ENCODE measurements at regions not wholly inside any gene's neighbourhood (a gene's known extent, or its start where the extent isn't known, plus 50 kb on each side); places are given as distances from the start of the nearest gene placed in this dataset.
A peak's percentile ranks its signal among the peaks of the same experiment; 100 is the strongest.

- no peaks in the 10 kb centered on the region for H3K9me3 ChIP-seq (ENCODE audit: control insufficient read depth, insufficient read depth, low read depth, low read length)
- ChIA-PET POLR2A (no interaction called here), CTCF (interaction anchor here (0.7 to 2.1 kb wide), 2 partner anchors 20 to 324 kb away, joined by 3 to 5 read pairs; no protein-coding TSS in a partner anchor)
- no peak overlapping the region for H3K4me3 ChIP-seq (ENCODE audit: low read depth, low read length)
- no peak overlapping the region for H3K27ac ChIP-seq (ENCODE audit: extremely low read depth, low read depth, low read length)
- H3K4me1 ChIP-seq (ENCODE audit: control insufficient read depth, insufficient read depth, low read length) = no peaks in the 10 kb centered on the region
- no peaks in the 10 kb centered on the region for H3K36me3 ChIP-seq (ENCODE audit: control insufficient read depth in 2 of 2, insufficient read depth in 1 of 2, low read length in 2 of 2)
- TF ChIP-seq, protein P1, sequence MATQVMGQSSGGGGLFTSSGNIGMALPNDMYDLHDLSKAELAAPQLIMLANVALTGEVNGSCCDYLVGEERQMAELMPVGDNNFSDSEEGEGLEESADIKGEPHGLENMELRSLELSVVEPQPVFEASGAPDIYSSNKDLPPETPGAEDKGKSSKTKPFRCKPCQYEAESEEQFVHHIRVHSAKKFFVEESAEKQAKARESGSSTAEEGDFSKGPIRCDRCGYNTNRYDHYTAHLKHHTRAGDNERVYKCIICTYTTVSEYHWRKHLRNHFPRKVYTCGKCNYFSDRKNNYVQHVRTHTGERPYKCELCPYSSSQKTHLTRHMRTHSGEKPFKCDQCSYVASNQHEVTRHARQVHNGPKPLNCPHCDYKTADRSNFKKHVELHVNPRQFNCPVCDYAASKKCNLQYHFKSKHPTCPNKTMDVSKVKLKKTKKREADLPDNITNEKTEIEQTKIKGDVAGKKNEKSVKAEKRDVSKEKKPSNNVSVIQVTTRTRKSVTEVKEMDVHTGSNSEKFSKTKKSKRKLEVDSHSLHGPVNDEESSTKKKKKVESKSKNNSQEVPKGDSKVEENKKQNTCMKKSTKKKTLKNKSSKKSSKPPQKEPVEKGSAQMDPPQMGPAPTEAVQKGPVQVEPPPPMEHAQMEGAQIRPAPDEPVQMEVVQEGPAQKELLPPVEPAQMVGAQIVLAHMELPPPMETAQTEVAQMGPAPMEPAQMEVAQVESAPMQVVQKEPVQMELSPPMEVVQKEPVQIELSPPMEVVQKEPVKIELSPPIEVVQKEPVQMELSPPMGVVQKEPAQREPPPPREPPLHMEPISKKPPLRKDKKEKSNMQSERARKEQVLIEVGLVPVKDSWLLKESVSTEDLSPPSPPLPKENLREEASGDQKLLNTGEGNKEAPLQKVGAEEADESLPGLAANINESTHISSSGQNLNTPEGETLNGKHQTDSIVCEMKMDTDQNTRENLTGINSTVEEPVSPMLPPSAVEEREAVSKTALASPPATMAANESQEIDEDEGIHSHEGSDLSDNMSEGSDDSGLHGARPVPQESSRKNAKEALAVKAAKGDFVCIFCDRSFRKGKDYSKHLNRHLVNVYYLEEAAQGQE (tag by site-specific recombination; IDR thresholded peaks at IDR 0.05) = peak; percentile 77
- TF ChIP-seq ZNF521 (tag by site-specific recombination; IDR thresholded peaks at IDR 0.05) (no peak), ZNF548 (tag by site-specific recombination; IDR thresholded peaks at IDR 0.05) (no peak), KLF8 (tag by site-specific recombination; IDR thresholded peaks at IDR 0.05) (no peak)
- TF ChIP-seq, protein P2, sequence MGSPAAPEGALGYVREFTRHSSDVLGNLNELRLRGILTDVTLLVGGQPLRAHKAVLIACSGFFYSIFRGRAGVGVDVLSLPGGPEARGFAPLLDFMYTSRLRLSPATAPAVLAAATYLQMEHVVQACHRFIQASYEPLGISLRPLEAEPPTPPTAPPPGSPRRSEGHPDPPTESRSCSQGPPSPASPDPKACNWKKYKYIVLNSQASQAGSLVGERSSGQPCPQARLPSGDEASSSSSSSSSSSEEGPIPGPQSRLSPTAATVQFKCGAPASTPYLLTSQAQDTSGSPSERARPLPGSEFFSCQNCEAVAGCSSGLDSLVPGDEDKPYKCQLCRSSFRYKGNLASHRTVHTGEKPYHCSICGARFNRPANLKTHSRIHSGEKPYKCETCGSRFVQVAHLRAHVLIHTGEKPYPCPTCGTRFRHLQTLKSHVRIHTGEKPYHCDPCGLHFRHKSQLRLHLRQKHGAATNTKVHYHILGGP (tag by site-specific recombination; IDR thresholded peaks at IDR 0.05) = no peak
Observed at GRCh38 chr17:28253663-28254062, 65.3 kb upstream of the TMEM97 start.

DNA sequence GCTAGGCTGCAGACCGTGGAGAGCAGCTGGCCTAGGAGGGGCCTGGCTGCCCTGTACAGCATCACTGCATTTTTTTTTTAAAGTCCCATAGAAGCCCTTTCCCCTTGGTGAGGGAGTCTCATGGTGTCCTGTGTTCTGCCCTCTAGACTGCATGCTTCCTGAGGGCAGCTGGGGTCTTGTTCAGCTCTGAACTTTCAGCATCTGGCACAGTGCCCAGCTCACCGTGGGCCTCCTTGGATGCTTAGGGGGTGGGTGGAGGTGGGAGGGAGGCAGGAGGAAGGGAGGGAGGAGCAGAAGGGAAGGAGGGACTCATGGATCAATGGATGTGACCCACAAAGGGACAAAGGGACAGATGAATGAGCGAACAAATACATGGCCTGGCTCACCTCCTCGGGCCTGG, 63.4 kb upstream of the TMEM97 start:
- CTCF ChIA-PET = interaction anchor here (0.6 kb wide), 1 partner anchor 66 kb away, joined by 3 read pairs; no protein-coding TSS in a partner anchor
- H3K36me3 ChIP-seq (ENCODE audit: control insufficient read depth in 2 of 2, insufficient read depth in 1 of 2, low read length in 2 of 2) = no peaks in the 10 kb centered on the region
- no peak overlapping the region for H3K27ac ChIP-seq (ENCODE audit: extremely low read depth, low read depth, low read length)
- no peaks in the 10 kb centered on the region for H3K9me3 ChIP-seq (ENCODE audit: control insufficient read depth, insufficient read depth, low read depth, low read length)
- TF ChIP-seq OVOL3 (tag by site-specific recombination; IDR thresholded peaks at IDR 0.05) (no peak), ZNF658 (tag by site-specific recombination; IDR thresholded peaks at IDR 0.05) (no peak), CTCF (tag by site-specific recombination; IDR thresholded peaks at IDR 0.05) (no peak), ZBTB8A (tag by site-specific recombination; IDR thresholded peaks at IDR 0.05) (no peak), ZNF37A (tag by site-specific recombination; IDR thresholded peaks at IDR 0.05) (no peak), ZNF660 (tag by site-specific recombination; IDR thresholded peaks at IDR 0.05) (no peak), KLF8 (tag by site-specific recombination; IDR thresholded peaks at IDR 0.05) (no peak), ZNF202 (tag by site-specific recombination; IDR thresholded peaks at IDR 0.05; ENCODE audit: borderline replicate concordance) (no peak), ZNF24 (tag by site-specific recombination; IDR thresholded peaks at IDR 0.05) (no peak), REPIN1 (tag by site-specific recombination; IDR thresholded peaks at IDR 0.05; ENCODE audit: low read depth) (no peak), ZIC2 (tag by site-specific recombination; IDR thresholded peaks at IDR 0.05) (no peak), ZNF76 (tag by site-specific recombination; IDR thresholded peaks at IDR 0.05; ENCODE audit: borderline replicate concordance, low read depth) (no peak), ZNF292 (tag by site-specific recombination; IDR thresholded peaks at IDR 0.05; ENCODE audit: borderline replicate concordance, low read depth) (no peak)
- TF ChIP-seq, protein P3, sequence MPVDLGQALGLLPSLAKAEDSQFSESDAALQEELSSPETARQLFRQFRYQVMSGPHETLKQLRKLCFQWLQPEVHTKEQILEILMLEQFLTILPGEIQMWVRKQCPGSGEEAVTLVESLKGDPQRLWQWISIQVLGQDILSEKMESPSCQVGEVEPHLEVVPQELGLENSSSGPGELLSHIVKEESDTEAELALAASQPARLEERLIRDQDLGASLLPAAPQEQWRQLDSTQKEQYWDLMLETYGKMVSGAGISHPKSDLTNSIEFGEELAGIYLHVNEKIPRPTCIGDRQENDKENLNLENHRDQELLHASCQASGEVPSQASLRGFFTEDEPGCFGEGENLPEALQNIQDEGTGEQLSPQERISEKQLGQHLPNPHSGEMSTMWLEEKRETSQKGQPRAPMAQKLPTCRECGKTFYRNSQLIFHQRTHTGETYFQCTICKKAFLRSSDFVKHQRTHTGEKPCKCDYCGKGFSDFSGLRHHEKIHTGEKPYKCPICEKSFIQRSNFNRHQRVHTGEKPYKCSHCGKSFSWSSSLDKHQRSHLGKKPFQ (tag by site-specific recombination; IDR thresholded peaks at IDR 0.05) = no peak
- TF ChIP-seq, protein P4, sequence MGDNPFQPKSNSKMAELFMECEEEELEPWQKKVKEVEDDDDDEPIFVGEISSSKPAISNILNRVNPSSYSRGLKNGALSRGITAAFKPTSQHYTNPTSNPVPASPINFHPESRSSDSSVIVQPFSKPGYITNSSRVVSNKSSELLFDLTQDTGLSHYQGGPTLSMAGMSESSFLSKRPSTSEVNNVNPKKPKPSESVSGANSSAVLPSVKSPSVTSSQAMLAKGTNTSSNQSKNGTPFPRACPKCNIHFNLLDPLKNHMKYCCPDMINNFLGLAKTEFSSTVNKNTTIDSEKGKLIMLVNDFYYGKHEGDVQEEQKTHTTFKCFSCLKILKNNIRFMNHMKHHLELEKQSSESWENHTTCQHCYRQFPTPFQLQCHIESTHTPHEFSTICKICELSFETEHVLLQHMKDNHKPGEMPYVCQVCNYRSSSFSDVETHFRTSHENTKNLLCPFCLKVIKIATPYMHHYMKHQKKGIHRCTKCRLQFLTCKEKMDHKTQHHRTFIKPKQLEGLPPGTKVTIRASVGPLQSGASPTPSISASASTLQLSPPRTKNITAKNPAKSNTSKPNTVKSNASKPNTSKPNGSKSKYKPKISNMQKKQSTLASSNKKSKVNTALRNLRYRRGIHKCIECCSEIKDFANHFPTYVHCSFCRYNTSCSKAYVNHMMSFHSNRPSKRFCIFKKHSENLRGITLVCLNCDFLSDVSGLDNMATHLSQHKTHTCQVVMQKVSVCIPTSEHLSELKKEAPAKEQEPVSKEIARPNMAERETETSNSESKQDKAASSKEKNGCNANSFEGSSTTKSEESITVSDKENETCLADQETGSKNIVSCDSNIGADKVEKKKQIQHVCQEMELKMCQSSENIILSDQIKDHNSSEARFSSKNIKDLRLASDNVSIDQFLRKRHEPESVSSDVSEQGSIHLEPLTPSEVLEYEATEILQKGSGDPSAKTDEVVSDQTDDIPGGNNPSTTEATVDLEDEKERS (tag by site-specific recombination; IDR thresholded peaks at IDR 0.05) = no peak
- TF ChIP-seq, protein P5, sequence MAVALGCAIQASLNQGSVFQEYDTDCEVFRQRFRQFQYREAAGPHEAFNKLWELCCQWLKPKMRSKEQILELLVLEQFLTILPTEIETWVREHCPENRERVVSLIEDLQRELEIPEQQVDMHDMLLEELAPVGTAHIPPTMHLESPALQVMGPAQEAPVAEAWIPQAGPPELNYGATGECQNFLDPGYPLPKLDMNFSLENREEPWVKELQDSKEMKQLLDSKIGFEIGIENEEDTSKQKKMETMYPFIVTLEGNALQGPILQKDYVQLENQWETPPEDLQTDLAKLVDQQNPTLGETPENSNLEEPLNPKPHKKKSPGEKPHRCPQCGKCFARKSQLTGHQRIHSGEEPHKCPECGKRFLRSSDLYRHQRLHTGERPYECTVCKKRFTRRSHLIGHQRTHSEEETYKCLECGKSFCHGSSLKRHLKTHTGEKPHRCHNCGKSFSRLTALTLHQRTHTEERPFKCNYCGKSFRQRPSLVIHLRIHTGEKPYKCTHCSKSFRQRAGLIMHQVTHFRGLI (tag by site-specific recombination; IDR thresholded peaks at IDR 0.05) = no peak
- H3K4me3 ChIP-seq (ENCODE audit: low read depth, low read length) = no peak overlapping the region
- H3K4me1 ChIP-seq (ENCODE audit: control insufficient read depth, insufficient read depth, low read length) = no peaks in the 10 kb centered on the region
- POLR2A ChIA-PET = no interaction called here
